Lower leg skin (tissue), 3 donors: ENCODE measurements at regions not wholly inside any gene's neighbourhood (a gene's known extent, or its start where the extent isn't known, plus 50 kb on each side); places are given as distances from the start of the nearest gene placed in this dataset.

Source experiments
- POLR2A ChIP-seq, 2 donors: fragments of 450-650 bp; IDR thresholded peaks; one replicate each; pipeline ENCODE4 v1.6.1; 2016 to 2017; ENCODE audit warnings: antibody characterized with exemption in 2 of 2, mild to moderate bottlenecking in 1 of 2, moderate library complexity in 1 of 2
- TF ChIP-seq, protein P1 (sequence below), 3 donors: fragments of 450-650 bp; IDR thresholded peaks; one replicate each; pipeline ENCODE4 v1.5.1; 2016; ENCODE audit warnings: antibody characterized with exemption in 3 of 3, mild to moderate bottlenecking in 3 of 3, moderate library complexity in 2 of 3

DNA sequence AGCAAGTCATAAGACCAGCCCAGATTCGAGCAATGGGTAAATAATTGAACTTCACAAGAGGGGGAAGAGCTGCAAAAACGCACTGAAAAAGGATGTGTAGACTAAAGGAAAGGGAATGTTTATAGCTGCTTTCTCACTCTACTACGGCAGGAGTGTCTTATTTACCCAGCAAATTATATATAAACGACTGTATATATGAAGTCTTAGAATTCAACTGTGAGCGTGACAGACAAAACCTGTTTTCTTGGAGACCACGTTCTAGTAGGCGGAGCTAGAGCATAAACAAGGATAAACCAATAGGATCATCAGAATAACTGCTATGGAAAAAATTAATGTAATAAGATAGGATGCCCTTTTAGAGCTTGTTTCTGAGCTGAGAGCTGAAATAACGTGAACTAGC, 394.6 kb upstream of the MON1B start:
- TF ChIP-seq, protein P1, sequence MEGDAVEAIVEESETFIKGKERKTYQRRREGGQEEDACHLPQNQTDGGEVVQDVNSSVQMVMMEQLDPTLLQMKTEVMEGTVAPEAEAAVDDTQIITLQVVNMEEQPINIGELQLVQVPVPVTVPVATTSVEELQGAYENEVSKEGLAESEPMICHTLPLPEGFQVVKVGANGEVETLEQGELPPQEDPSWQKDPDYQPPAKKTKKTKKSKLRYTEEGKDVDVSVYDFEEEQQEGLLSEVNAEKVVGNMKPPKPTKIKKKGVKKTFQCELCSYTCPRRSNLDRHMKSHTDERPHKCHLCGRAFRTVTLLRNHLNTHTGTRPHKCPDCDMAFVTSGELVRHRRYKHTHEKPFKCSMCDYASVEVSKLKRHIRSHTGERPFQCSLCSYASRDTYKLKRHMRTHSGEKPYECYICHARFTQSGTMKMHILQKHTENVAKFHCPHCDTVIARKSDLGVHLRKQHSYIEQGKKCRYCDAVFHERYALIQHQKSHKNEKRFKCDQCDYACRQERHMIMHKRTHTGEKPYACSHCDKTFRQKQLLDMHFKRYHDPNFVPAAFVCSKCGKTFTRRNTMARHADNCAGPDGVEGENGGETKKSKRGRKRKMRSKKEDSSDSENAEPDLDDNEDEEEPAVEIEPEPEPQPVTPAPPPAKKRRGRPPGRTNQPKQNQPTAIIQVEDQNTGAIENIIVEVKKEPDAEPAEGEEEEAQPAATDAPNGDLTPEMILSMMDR (IDR thresholded peaks at IDR 0.05) = no peak
- no peak for TF ChIP-seq POLR2A (IDR thresholded peaks at IDR 0.05)
